Fibroblast of upper back skin (primary cell): ENCODE measurements at regions not wholly inside any gene's neighbourhood (a gene's known extent, or its start where the extent isn't known, plus 50 kb on each side); places are given as distances from the start of the nearest gene placed in this dataset.
A peak's percentile ranks its signal among the peaks of the same experiment; 100 is the strongest.
"Not testable (repeated sequence)": the region's sequence is repeated elsewhere in the genome, so short reads cannot be mapped to it uniquely, and the experiment has no call there.

Source experiments
- DNase-seq: peaks from one replicate; pipeline ENCODE4 v3.0.0-alpha.2; 2013

- DNase-seq, result no peak
Observed at GRCh38 chr16:22683258-22683657, 130.7 kb upstream of the HS3ST2 start.

GRCh38 chr16:22683730-22684573 lies 130.0 kb upstream of the HS3ST2 start:
- DNase-seq, result no peak

GRCh38 chr16:22684574-22685458 lies 129.1 kb upstream of the HS3ST2 start:
- DNase-seq, result no peak

- DNase-seq, result no peak
Observed at GRCh38 chr16:22685459-22685830, 128.5 kb upstream of the HS3ST2 start.

- DNase-seq, result no peak
Observed at GRCh38 chr16:22687031-22687530, 126.9 kb upstream of the HS3ST2 start.

- DNase-seq, result no peak
Observed at GRCh38 chr16:22688463-22688862, 125.5 kb upstream of the HS3ST2 start.

- DNase-seq, result no peak
Observed at GRCh38 chr16:22688930-22689329, 125.0 kb upstream of the HS3ST2 start.

- no peak for DNase-seq
Observed at GRCh38 chr16:22691335-22691734, 122.6 kb upstream of the HS3ST2 start.

- peak; percentile 30 for DNase-seq
Observed at GRCh38 chr16:22692034-22692433, 121.9 kb upstream of the HS3ST2 start.

- DNase-seq, result no peak
Observed at GRCh38 chr16:22692916-22693637, 120.9 kb upstream of the HS3ST2 start.

GRCh38 chr16:22693638-22694340 lies 120.2 kb upstream of the HS3ST2 start:
- DNase-seq, result no peak

- DNase-seq, result peak; percentile 81
Observed at GRCh38 chr16:22694887-22695382, 119.0 kb upstream of the HS3ST2 start.

- DNase-seq, result not testable (repeated sequence)
Observed at GRCh38 chr16:22695773-22696172, 118.2 kb upstream of the HS3ST2 start.

- no peak for DNase-seq
Observed at GRCh38 chr16:22699356-22699755, 114.6 kb upstream of the HS3ST2 start.

GRCh38 chr16:22705799-22706198 lies 108.2 kb upstream of the HS3ST2 start:
- DNase-seq, result no peak

GRCh38 chr16:22710326-22710725 lies 103.6 kb upstream of the HS3ST2 start:
- no peak for DNase-seq

- no peak for DNase-seq
Observed at GRCh38 chr16:22711847-22712246, 102.1 kb upstream of the HS3ST2 start.

GRCh38 chr16:22712471-22712870 lies 101.5 kb upstream of the HS3ST2 start:
- no peak for DNase-seq

- DNase-seq, result not testable (repeated sequence)
Observed at GRCh38 chr16:22718598-22718997, 95.4 kb upstream of the HS3ST2 start.

GRCh38 chr16:22719945-22720344 lies 94.0 kb upstream of the HS3ST2 start:
- no peak for DNase-seq

GRCh38 chr16:22721511-22722100 lies 92.4 kb upstream of the HS3ST2 start:
- peak; percentile 1 for DNase-seq
